C4-2B (cell line): ENCODE measurements at regions not wholly inside any gene's neighbourhood (a gene's known extent, or its start where the extent isn't known, plus 50 kb on each side); places are given as distances from the start of the nearest gene placed in this dataset.
"Not testable (repeated sequence)": the region's sequence is repeated elsewhere in the genome, so short reads cannot be mapped to it uniquely, and the experiment has no call there.

Experiments used
- H3K27ac ChIP-seq: fragments of 450-650 bp; 2 replicates; pipeline ENCODE4 v1.5.1; 2017
- ZFX ChIP-seq: fragments of 450-650 bp; IDR thresholded peaks from 2 replicates; pipeline ENCODE4 v1.6.1; 2017
- TF ChIP-seq, protein P1 (sequence below): fragments of 450-650 bp; conservative IDR thresholded peaks from 2 replicates; pipeline ENCODE4 v1.5.1; 2017; ENCODE audit warnings: mild to moderate bottlenecking

DNA sequence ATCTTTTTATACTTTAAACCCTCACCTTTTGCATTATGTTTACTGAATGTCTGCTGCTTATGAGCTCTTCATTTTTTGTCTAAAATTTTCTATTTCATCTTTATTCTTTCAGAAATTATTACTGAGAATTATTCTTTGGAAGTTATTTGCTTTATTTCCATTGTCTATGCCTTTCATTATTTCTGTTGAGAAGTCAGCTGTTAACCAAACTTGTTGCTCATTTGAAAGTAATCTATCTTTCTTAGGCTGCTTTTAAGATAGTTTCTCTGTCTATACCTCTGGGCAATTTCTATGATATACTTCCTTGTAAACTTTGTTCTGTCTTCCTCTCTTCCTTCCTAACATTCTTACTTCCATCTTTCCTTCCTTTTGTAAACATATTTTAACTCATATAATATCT, 1165.9 kb upstream of the CELF2 start:
- no peak for TF ChIP-seq ZFX
- TF ChIP-seq, protein P1, sequence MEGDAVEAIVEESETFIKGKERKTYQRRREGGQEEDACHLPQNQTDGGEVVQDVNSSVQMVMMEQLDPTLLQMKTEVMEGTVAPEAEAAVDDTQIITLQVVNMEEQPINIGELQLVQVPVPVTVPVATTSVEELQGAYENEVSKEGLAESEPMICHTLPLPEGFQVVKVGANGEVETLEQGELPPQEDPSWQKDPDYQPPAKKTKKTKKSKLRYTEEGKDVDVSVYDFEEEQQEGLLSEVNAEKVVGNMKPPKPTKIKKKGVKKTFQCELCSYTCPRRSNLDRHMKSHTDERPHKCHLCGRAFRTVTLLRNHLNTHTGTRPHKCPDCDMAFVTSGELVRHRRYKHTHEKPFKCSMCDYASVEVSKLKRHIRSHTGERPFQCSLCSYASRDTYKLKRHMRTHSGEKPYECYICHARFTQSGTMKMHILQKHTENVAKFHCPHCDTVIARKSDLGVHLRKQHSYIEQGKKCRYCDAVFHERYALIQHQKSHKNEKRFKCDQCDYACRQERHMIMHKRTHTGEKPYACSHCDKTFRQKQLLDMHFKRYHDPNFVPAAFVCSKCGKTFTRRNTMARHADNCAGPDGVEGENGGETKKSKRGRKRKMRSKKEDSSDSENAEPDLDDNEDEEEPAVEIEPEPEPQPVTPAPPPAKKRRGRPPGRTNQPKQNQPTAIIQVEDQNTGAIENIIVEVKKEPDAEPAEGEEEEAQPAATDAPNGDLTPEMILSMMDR, result no peak
- H3K27ac ChIP-seq, result no peak overlapping the region

DNA sequence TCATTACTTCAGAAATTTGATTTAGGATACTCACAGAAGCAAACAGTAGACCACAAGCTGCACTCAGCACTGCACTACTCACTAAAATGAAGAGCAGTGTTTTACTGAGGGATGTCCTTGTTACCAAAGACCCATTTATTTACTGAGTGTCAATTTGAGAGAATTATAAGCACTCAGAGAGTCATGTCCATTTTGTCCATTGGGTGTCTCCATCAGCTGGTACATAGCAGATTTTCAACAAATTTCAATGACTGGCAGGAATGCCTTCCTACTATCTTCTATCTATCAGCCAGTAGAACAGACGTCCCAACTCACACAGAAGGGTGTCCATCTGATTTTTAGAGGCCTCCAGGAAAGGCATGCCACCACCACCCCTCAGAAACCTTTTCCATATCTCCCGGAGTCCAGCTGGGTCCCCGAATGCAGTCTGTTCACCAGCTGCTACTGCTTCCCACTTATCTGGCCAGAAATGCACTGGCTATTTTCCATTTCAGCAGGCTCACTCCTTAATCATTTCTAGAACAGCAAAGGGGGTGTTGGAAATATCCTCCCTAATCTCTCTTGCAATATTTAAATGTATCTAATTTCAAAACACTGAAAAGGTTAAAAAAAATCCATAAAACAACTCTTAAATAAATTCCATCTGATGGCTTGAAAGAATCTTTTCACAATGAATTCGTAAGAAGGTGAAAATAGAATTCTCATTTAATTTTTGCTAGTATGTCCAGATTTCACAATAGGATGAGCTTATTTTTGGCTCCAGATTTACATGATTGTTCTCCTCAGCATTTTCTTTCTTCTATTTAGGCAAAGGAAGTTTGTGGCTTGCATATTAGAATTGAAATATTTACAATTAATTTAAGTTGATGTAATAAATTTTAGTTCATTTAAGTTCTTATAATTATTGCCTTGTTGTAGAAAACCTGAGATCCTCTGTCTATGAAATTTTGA, 1164.0 kb upstream of the CELF2 start:
- no peak for TF ChIP-seq ZFX
- TF ChIP-seq, protein P1, result peak; percentile 7; the same call in 1 of the 2 replicates
- no peak overlapping the region for H3K27ac ChIP-seq

DNA sequence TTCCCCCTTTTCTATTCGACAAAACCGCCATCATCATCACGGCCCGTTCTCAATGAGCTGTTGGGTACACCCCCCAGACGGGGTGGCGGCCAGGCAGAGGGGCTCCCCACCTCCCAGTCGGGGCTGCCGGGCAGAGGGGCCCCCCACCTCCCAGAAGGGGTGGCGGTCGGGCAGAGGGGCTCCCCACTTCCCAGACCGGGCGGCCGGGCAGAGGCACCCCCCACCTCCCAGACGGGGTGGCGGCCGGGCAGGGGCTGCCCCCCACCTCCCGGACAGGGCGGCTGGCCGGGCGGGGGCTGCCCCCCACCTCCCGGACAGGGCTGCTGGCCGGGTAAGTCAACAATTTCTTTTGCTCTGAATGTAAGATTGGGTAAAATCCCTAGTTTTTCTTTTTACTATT, 1162.2 kb upstream of the CELF2 start:
- H3K27ac ChIP-seq, result not testable (repeated sequence)

DNA sequence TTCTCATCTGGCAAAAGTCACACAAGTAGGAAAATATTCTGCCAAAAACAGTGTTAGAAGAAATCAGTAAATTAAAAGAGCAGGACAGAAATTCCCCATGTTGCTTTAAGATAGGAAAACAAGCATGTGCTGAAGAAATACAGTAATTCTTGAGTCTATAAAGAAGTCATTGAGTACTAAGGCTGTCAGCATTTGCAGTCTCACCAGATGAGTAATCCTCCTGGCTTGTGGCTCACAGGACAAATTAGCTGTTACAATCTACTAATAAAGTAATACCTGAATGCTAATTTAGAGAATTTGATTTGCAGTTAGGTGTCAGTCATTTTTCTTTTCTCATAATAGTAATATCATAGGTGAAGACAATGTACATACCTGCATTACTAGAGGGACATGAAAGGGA, 1158.9 kb upstream of the CELF2 start:
- H3K27ac ChIP-seq, result no peak overlapping the region
- TF ChIP-seq, protein P1, result no peak
- TF ChIP-seq ZFX, result no peak

DNA sequence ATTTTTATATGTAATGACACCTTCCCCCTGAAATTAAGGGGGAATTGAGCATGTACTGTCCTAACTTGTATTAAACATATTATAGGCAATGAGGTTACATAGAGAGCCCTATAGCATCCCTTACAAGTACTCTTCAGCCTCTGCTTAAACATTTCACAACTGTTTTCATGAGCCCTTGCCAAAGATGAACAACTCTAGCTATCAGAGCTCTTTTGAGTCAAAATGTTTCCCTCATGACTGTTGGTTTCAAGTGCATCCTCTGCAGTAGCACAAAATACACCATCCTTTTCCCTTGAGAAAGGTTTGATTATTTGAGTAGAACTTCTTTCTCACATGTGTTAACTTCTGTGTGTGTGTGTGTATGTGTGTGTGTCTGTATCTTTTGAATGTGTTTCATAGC, 1157.6 kb upstream of the CELF2 start:
- H3K27ac ChIP-seq, result no peak overlapping the region

DNA sequence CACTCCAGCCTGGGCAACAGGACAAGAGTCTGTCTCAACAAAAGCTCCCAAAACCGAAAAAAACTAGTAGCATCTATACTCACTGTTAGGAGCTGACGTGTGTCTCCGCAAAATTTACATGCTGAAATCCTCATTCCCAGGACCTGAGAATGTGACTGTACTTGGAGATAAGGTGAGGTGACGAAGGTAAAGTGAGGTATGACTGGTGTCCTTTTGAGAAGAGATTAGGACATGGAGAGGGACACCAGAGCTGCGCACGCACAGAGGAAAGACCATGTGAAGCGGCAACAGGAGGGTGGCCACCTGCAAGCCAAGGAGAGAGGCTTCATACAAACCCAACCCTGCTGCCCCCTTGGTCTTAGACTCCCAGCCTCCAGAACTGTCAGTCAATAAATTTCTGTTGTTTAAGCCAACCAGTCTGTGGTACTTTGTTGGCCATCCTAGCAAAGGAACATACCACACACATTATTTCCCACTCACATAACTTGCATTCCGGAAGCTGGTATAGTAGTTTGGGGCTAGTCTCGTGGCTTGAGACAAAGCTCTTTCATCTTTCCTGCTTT, 1154.0 kb upstream of the CELF2 start:
- no peak overlapping the region for H3K27ac ChIP-seq
- no peak for TF ChIP-seq ZFX
- TF ChIP-seq, protein P1, result no peak

More for the DNA sequence above, 1157.6 kb upstream of the CELF2 start:
- TF ChIP-seq ZFX, result no peak
- TF ChIP-seq, protein P1, result no peak

DNA sequence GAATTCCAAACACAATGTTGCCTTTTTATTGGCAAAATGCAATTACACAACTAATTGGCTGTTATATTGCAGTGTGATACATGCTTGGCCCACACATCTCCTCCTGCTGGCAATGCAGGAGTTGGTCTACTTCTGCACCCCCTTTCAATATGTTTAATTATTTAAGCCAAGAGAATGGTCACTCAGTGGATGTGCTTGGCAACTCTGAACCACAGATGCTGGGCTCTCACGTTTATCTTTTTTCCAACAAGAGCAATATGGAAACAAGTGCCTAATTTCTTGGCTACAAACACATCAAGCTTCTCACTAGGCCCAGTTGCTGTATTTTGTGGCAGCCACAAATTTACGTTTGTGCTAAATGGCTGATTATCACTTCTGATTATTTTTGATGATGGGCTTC, 1149.2 kb upstream of the CELF2 start:
- TF ChIP-seq, protein P1, result no peak
- no peak for TF ChIP-seq ZFX
- H3K27ac ChIP-seq, result no peak overlapping the region
